Hematopoietic multipotent progenitor cell treated with erythropoietin and hydrocortisone succinate and interleukin-3 and kit ligand, for 6 days (in vitro differentiated cells): ENCODE measurements at regions not wholly inside any gene's neighbourhood (a gene's known extent, or its start where the extent isn't known, plus 50 kb on each side); places are given as distances from the start of the nearest gene placed in this dataset.
"Not testable (repeated sequence)": the region's sequence is repeated elsewhere in the genome, so short reads cannot be mapped to it uniquely, and the experiment has no call there.

Experiments
- DNase-seq: peaks from one replicate; pipeline ENCODE4 v3.0.0-alpha.2; 2015

DNA sequence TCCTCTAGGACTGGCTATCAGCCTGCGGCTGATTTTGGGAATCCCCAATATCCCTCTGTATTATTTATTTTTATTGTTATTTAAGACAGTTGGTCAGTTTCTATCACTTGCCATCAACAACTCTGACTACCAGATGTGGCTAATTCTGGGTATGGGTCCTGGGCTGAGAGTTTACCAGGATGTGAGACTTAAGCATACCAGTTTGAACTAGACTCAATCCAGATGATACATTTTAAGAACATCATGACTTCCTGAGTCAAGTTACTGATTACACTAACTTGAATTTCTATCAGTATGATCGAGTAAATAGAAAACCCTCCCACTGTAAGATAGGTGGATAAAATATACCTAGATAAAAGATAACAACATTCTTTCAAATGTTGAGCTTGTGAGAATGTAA, 634.0 kb downstream of the MAT2B start:
- DNase-seq: no peak

- DNase-seq: no peak
Measured at GRCh38 chr5:164145458-164145857, 640.0 kb downstream of the MAT2B start.

- DNase-seq: no peak
Measured at GRCh38 chr5:164146223-164146622, 640.8 kb downstream of the MAT2B start.

- no peak for DNase-seq
Measured at GRCh38 chr5:164148292-164148691, 642.9 kb downstream of the MAT2B start.

- DNase-seq: not testable (repeated sequence)
Measured at GRCh38 chr5:164152539-164152938, 647.1 kb downstream of the MAT2B start.

DNA sequence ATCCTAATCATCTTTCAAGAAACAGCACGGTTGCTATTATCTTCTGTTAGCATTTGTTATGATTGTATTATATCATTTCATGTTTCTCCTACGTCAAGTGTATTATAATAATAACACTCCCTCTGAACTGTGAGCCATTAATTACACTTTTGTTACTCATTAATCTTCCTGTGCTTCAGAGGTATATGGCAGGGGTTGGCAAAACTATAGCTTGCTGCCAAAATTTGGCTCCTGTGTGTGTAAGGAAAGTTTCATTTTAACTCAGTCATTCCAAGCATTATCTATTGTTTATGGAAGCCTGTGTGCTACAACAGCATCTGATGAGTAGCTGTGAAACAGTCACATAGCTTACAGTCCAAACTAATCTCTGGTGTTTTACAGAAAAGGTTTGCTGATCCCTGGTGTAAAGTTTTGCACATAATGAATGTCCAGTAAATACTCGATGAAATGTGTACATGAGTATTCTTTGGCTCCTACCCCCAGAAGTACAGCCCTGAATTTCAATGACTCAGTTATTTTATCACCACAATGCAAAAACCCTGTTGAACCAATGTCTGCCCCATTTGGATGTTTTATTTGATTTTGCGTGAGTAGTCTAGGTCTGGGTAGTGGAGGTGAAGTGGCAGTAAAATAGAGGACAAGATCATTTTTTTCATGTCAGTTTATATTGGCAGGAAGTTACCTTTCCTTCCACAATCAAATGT, 648.2 kb downstream of the MAT2B start:
- DNase-seq: no peak

- no peak for DNase-seq
Measured at GRCh38 chr5:164170814-164171213, 665.4 kb downstream of the MAT2B start.

GRCh38 chr5:164175083-164175482, 669.7 kb downstream of the MAT2B start:
- no peak for DNase-seq

- DNase-seq: no peak
Measured at GRCh38 chr5:164179406-164179805, 674.0 kb downstream of the MAT2B start.

DNA sequence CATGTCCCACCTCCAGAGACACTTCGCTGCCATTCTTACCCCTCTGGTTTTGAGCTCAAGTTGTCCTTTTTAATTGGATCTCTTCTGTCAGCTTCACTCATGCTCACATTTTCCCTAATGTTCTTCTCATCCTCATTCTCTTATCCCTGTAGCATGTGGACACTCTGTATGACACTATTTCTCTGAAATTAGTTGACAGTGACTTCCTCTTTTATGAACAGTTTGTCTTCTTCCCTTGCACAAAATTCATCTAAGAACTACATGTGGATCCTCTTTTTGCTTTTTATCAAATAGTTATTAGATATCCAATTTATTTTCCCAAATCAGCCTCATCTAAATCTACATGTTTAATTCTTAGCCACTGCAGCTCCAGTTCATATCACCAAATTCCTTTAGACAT, 676.2 kb downstream of the MAT2B start:
- DNase-seq: no peak

DNA sequence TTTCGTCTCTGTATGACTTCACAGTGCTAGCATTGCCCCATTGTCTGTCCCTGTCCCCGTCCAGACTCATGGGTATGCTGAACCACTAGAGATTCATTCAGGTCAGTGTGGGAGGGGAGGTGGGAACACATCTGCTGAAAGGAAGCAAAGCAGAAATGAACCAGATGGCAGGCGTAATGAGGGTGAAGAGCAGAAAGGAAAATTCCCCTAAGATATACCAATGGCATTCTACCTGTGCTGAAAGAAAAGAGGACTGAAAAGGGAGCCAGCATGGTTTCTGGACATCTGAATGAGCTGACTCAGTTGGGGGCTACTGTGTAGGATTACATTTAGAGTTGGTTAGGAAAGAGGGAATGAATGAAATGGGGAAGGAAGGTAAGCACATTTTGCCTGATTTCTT, 678.7 kb downstream of the MAT2B start:
- DNase-seq: no peak

- no peak for DNase-seq
Measured at GRCh38 chr5:164185000-164185399, 679.6 kb downstream of the MAT2B start.

DNA sequence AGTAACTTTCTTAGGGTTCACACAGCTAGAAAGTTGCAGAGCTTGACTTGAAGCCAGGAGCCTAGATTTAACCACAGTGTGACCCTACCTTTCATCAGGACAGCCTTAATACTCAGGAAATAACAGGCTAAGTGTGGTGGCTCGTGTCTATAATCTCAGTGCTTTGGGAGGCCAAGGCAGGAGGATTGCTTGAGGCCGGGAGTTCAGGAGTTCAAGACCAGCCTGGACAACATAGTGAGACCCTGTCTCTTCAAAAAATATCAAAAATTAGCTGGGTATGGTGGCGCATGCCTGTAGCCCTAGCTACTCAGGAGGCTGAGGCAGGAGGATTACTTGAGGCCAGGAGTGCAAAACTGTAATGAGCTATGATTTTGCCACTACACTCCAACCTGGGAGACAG, 681.1 kb downstream of the MAT2B start:
- no peak for DNase-seq

DNA sequence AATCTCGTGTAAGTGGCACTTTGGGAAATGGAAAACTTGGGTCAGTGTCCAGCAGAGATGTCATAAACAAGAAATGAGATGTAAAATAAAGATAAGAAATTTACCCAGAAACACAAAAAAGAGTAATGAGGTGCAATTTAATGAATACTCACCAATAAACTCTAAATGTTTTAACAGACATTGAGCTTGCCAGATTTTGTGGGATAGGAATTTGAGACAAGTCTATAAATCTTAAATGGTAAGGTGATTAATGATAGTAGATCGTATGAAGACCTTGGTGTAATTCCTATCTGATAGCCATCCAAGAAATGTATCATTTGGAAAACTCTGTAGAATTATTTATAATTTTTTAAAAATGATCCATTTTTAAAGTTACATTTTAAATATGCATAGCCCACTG, 682.4 kb downstream of the MAT2B start:
- DNase-seq: no peak

GRCh38 chr5:164188733-164189148, 683.3 kb downstream of the MAT2B start:
- DNase-seq: no peak

GRCh38 chr5:164191240-164191639, 685.8 kb downstream of the MAT2B start:
- DNase-seq: no peak

GRCh38 chr5:164202338-164202737, 696.9 kb downstream of the MAT2B start:
- no peak for DNase-seq

GRCh38 chr5:164203581-164204225, 698.3 kb downstream of the MAT2B start:
- DNase-seq: no peak

DNA sequence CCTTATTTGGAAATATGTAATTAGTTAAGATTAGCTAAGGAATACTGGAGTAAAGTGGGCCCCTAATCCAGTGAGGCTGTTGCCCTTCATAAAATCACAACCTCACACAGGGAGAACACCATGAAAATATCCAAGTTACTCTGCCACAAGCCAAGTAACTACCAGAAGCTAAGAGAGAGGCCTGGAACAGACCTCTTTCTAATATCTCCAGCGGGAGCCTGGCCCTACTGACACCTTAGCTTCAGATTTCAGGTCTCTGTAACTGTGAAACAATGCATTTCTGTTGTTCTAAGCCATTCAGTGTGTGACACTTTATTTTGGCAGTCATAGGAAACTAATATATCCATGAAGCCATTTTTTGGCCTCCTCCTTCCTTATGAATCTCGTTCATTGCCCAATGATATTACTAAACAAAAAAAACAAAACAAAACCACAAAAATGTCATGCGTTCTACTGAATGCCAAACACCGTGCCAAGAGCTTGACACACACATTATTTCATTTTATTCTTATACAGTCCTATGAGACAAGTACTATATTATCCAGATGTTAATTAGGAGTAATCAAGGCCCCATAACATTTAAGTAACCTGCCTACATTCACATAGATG, 699.0 kb downstream of the MAT2B start:
- no peak for DNase-seq

DNA sequence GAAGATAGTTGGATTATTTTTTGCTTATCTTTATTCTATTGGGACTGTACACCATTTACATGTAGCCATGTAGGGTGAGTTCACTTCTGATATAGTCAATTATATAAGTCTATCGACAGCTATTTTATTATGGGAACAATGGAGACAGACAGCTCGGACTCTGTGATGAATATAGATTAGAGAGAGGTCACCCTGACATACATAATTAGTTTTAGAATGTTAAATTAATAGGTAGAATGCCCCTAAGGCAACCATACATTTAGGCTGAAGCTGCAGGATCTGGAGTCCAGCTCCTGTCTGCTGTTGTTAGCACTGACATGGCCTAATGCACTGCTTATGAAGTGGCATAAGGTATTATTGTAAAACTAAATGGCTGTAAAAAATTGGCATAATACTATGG, 700.8 kb downstream of the MAT2B start:
- DNase-seq: no peak

DNA sequence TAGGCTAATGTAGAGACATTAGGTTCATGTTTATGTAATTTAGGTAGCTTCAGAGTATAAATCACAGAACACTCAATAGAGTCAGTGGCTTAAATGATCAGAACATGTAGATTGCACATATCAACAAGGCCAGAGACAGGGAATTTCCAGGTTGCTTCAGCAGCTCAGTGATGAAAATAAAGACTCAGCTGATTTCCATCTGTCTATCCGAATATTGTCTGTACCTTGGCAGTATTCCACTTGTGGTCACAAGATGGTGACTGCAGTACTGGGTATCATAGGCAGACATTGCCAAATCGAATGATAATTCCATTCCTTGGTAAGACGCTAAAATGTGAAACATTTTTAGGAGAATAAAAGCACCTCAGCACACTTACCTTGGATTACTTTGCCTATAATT, 702.2 kb downstream of the MAT2B start:
- DNase-seq: no peak

GRCh38 chr5:164210491-164210890, 705.1 kb downstream of the MAT2B start:
- no peak for DNase-seq

- DNase-seq: no peak
Measured at GRCh38 chr5:164214698-164215097, 709.3 kb downstream of the MAT2B start.

DNA sequence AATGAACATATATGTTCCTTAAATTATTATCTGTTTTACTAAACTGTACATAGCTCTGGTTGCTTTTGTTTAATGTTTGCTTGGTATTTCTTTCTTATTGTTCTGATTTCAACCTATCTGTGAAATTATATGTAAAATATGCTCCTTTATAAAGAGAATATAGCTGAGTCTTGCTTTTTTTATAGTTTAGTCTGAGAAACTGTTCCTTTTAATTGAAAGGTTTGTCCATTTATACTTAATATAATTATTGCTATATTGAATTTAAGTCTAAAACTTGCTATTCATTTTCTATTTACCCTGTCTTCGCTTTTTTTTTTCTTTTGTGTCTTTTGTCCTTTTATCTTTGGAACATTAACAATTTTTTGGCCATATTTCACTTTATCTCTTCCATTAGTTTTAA, 712.0 kb downstream of the MAT2B start:
- no peak for DNase-seq

DNA sequence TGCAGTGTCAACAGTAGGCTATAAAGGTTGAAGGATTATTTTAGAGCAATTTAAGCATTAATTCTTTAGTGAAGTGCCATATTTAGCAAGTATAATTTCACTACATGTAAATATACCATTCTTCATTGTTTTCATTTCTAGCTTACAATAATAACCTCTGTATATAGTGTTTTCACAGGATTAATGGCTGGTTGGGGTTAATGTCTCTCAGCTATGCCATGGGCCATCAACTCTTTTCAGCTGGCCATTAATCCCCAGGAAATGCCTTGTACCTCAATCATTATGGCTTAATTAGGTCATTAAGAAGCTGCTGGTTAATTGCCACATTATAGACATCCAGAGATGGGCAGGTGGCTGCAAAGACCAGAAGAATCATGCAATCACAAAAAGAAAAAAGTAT, 715.1 kb downstream of the MAT2B start:
- no peak for DNase-seq
